ENCODE measurements at regions not wholly inside any gene's neighbourhood (a gene's known extent, or its start where the extent isn't known, plus 50 kb on each side); places are given as distances from the start of the nearest gene placed in this dataset.
"Not testable (repeated sequence)": the region's sequence is repeated elsewhere in the genome, so short reads cannot be mapped to it uniquely, and the experiment has no call there.

- not testable (repeated sequence) for TF ChIP-seq CTCF (IDR thresholded peaks at IDR 0.05); POLR2AphosphoS5 (IDR thresholded peaks at IDR 0.05; ENCODE audit: insufficient read depth in 1 of 2, low read depth in 1 of 2); POLR2A (IDR thresholded peaks at IDR 0.05)
These were observed 2752.2 kb downstream of the RPIA start for GRCh38 chr2:91443730-91444115.
